ENCODE measurements at regions not wholly inside any gene's neighbourhood (a gene's known extent, or its start where the extent isn't known, plus 50 kb on each side); places are given as distances from the start of the nearest gene placed in this dataset.

DNA sequence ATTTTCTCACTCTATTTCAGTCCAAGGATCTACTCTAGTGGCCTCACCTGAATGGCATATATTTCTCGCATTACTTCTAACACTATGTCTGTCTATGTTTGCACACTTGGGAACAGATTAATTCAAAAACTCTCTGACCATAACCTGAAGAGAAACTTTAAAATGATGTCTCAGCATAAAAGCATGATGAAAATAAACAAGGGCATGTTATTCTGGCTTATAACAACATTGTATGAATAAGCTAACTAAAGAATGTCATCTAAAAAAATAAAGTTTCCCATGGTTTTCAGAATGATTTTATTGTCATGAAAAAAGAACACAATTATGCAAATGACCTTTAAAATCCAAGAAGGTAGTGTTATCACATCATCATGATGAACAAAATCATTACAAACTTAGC, 85.5 kb upstream of the ROBO2 start:
- H3K27me3 ChIP-seq = no peaks in the 10 kb centered on the region
- ATAC-seq = no peak
- no peaks in the 10 kb centered on the region for H3K4me1 ChIP-seq
- H3K36me3 ChIP-seq = no peaks in the 10 kb centered on the region
- no peaks in the 10 kb centered on the region for H3K9me3 ChIP-seq
- H3K4me3 ChIP-seq = no peak overlapping the region
- DNase-seq = no peak
- TF ChIP-seq, protein P1, sequence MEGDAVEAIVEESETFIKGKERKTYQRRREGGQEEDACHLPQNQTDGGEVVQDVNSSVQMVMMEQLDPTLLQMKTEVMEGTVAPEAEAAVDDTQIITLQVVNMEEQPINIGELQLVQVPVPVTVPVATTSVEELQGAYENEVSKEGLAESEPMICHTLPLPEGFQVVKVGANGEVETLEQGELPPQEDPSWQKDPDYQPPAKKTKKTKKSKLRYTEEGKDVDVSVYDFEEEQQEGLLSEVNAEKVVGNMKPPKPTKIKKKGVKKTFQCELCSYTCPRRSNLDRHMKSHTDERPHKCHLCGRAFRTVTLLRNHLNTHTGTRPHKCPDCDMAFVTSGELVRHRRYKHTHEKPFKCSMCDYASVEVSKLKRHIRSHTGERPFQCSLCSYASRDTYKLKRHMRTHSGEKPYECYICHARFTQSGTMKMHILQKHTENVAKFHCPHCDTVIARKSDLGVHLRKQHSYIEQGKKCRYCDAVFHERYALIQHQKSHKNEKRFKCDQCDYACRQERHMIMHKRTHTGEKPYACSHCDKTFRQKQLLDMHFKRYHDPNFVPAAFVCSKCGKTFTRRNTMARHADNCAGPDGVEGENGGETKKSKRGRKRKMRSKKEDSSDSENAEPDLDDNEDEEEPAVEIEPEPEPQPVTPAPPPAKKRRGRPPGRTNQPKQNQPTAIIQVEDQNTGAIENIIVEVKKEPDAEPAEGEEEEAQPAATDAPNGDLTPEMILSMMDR (IDR thresholded peaks at IDR 0.05) = no peak
- H3K27ac ChIP-seq = no peak overlapping the region
- intact Hi-C loops (cut with DNase I) = no loop called here

DNA sequence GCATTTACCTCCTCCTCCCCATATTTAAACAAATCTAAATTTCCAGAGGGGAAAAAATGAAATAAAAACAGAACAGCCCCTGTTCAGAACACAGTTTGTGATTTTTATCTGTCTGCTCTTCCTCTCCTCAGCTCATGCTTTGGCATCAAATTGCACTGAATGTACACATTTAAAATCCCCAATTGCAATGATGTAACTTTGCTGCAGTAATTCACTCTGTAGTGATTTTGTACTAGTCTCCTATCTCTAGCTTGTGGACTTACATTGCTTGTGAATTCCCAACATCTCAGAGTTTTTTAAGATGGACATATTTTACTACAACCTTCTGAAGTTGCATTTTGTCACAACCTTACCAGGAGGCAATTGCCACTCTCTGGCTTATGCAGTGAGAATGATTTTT, 81.6 kb upstream of the ROBO2 start:
- no peak overlapping the region for H3K4me3 ChIP-seq
- TF ChIP-seq, protein P1 (IDR thresholded peaks at IDR 0.05) = no peak
- DNase-seq = no peak

DNA sequence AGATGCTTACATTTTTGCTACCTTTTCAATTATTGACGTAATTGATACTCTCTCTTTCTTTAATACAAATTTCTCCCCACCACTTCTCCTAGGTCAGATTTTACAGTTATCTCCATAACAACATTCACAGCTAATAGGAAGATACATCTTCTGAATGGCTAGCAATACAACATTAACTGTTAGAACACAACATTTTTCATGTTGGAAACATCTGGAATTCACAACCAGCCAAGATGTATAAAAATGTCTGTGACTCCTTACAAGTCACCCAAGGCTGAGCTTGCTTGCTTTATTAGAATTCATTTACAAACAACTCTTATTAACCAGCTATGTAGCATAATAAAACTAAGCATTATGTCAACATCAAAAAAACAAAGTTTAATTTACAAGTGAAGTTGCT, 81.0 kb upstream of the ROBO2 start:
- no peaks in the 10 kb centered on the region for H3K36me3 ChIP-seq
- H3K9me3 ChIP-seq = no peaks in the 10 kb centered on the region
- TF ChIP-seq, protein P1 (IDR thresholded peaks at IDR 0.05) = no peak
- ATAC-seq = no peak
- no peaks in the 10 kb centered on the region for H3K4me1 ChIP-seq
- no peak overlapping the region for H3K4me3 ChIP-seq
- H3K27ac ChIP-seq = no peak overlapping the region
- no peak for DNase-seq
- H3K27me3 ChIP-seq = no peaks in the 10 kb centered on the region
- intact Hi-C loops (cut with DNase I) = no loop called here

More for the DNA sequence above, 81.6 kb upstream of the ROBO2 start:
- ATAC-seq = no peak
- no peaks in the 10 kb centered on the region for H3K4me1 ChIP-seq
- no peaks in the 10 kb centered on the region for H3K27me3 ChIP-seq
- no peaks in the 10 kb centered on the region for H3K9me3 ChIP-seq
- H3K36me3 ChIP-seq = no peaks in the 10 kb centered on the region
- H3K27ac ChIP-seq = no peak overlapping the region
- intact Hi-C loops (cut with DNase I) = no loop called here

DNA sequence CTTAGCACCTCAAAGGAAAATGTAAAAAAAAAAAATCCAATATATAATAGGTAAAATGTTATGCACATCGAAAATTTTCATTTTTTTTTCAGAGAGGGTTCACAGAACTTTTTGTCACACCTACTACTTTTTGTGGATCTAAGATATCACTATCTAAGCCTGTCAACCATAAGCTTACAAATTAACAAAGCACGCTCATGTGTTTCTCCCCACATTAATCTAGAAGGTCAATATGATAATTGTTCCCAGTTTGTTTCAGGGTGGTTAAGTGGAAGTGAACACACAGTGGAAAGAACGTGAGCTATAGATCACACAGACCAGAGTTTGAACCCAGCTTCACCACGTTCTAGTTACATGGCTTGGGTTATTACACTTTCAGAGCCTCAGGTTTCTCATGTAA, 78.6 kb upstream of the ROBO2 start:
- intact Hi-C loops (cut with DNase I) = no loop called here
- ATAC-seq = no peak

DNA sequence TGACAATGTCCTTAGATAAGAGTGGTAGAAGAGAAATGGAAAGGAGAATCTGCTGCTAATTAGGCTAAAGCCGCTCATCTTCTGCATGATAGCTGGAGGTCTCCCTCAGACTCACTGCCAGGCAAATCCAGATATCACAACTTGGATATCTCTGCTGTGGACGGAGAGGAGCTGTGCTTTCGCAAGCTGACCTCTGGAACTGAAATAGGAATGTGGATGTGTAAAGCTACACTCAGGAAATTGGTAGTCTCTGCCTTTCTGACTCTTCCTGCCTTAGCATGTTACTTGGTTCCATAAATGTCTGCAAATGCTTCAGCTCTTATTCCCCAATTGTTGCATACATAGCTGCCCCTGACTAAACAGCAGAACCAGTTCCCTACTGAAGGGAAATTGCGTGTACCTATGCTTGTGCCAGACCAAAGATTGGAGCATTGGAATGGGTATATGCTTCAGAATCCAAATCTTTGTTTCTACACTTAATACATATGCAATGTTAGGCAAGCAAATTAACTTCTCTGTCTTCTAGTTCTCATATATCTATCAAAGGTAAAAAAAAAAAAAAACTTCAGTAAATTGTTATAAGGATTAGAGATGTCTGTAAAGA, 74.7 kb upstream of the ROBO2 start:
- TF ChIP-seq, protein P1 (IDR thresholded peaks at IDR 0.05) = no peak
- Histone ChIP-seq H3K4me1 (no peaks in the 10 kb centered on the region), H3K36me3 (no peaks in the 10 kb centered on the region), H3K9me3 (no peaks in the 10 kb centered on the region), H3K4me3 (no peak overlapping the region), H3K27ac (no peak overlapping the region), H3K27me3 (no peaks in the 10 kb centered on the region)
- intact Hi-C loops (cut with DNase I) = no loop called here
- DNase-seq = no peak
- no peak for ATAC-seq

More for the DNA sequence above, 78.6 kb upstream of the ROBO2 start:
- TF ChIP-seq, protein P1 (IDR thresholded peaks at IDR 0.05) = no peak
- DNase-seq = no peak
- H3K4me1 ChIP-seq = no peaks in the 10 kb centered on the region
- H3K27me3 ChIP-seq = no peaks in the 10 kb centered on the region
- no peaks in the 10 kb centered on the region for H3K9me3 ChIP-seq
- no peak overlapping the region for H3K27ac ChIP-seq
- no peaks in the 10 kb centered on the region for H3K36me3 ChIP-seq
- H3K4me3 ChIP-seq = no peak overlapping the region

DNA sequence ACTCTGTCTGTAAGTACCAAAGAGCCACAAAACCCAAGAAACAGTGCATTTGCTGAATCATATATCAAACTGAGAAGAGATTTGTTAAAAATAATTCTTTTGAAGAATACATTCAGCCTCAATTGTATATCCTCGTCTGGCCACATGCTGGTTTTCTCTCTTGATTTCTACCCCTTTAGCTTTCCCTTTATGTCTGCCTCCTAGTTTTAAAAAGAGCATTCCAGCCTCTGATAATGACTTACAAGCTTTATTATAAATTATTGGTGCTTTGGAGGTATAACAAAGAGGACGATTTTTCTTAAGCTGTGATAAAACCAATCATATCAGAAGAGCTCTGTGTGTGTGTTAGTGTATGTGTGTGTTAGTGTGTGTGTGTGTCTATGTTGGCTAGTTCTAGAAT, 70.4 kb upstream of the ROBO2 start:
- H3K36me3 ChIP-seq = no peaks in the 10 kb centered on the region
- no peaks in the 10 kb centered on the region for H3K27me3 ChIP-seq
- DNase-seq (no peak), ATAC-seq (no peak)
- H3K4me3 ChIP-seq = no peak overlapping the region
- H3K27ac ChIP-seq = no peak overlapping the region
- TF ChIP-seq, protein P1 (IDR thresholded peaks at IDR 0.05) = no peak
- H3K9me3 ChIP-seq = no peaks in the 10 kb centered on the region
- H3K4me1 ChIP-seq = no peaks in the 10 kb centered on the region
- intact Hi-C loops (cut with DNase I) = no loop called here
